HCT116 (cell line): ENCODE measurements at regions not wholly inside any gene's neighbourhood (a gene's known extent, or its start where the extent isn't known, plus 50 kb on each side); places are given as distances from the start of the nearest gene placed in this dataset.

Experiments
- ATAC-seq: fragments of 200-7000 bp; cut with Tn5 transposase; 2 replicates; pipeline ENCODE4 v1.9.1; 2020; ENCODE audit warnings: mild to moderate bottlenecking, moderate library complexity
- BruUV-seq: library from RNA; stranded (reverse); fragments of 400-500 nt; replicated peaks from 2 replicates; lab custom pipeline; 2021; lab: Mats Ljungman, UMichigan
- CTCF ChIA-PET: fragments of 300-600 bp; sonication (Branson Sonifier 250); formaldehyde crosslinking; loops from one replicate; lab custom pipeline; 2021; ENCODE audit warnings: antibody characterized with exemption; lab: Charles Lee
- POLR2A ChIA-PET: fragments of 300-600, 350-600 bp; sonication (Branson Sonifier 250); formaldehyde crosslinking; loops from one replicate; lab custom pipeline; 2021; ENCODE audit warnings: antibody characterized with exemption; lab: Charles Lee
- RAD21 ChIA-PET, 2 experiments: fragments of 300-600 bp; sonication (Branson Sonifier 250); formaldehyde crosslinking; loops; one replicate each; lab custom pipeline; 2023; ENCODE audit warnings: low total read pairs in 2 of 2; ENCODE audit not compliant: uncharacterized antibody in 2 of 2, unreplicated experiment in 2 of 2, low non-redundant PET in 1 of 2; lab: Charles Lee
- DNase-seq: peaks from one replicate; pipeline ENCODE4 v3.0.0-alpha.2; 2010; ENCODE audit warnings: low read depth, low spot score
- H2AFZ ChIP-seq: fragments of 200-600 bp; shearing (Covaris generic), sonication (generic); 2 replicates; pipeline ENCODE4 v1.6.1; 2017; ENCODE audit warnings: low read depth, mixed run types, mixed read lengths, antibody characterized with exemption, low read length; ENCODE audit not compliant: poor library complexity, severe bottlenecking
- H3K27ac ChIP-seq: 2 replicates; pipeline ENCODE4 v1.5.1; 2012; ENCODE audit warnings: low read depth, low read length
- H3K27me3 ChIP-seq: fragments of 200-600 bp; sonication (generic); 2 replicates; pipeline ENCODE4 v1.6.1; 2016; ENCODE audit warnings: mixed run types, low read length, mixed read lengths; ENCODE audit not compliant: insufficient read depth
- H3K36me3 ChIP-seq, 2 experiments: fragments of 200-500 bp in 1 of 2; fragments of 200-600 bp in 1 of 2; sonication (Bioruptor generic) in 1 of 2; sonication (generic) in 1 of 2; 2 replicates each; pipeline versions ENCODE4 v1.5.1 to v1.6.1; 2014 to 2016; ENCODE audit warnings: low read length in 2 of 2, inconsistent platforms in 1 of 2, mixed read lengths in 1 of 2, mixed run types in 1 of 2; ENCODE audit not compliant: insufficient read depth in 2 of 2, control insufficient read depth in 1 of 2
- H3K4me1 ChIP-seq, 2 experiments: fragments of 200-600 bp in 1 of 2; sonication (generic) in 1 of 2; 2 replicates each; pipeline versions ENCODE4 v1.5.1 to v1.6.1; 2012 to 2017; ENCODE audit warnings: low read length in 2 of 2, inconsistent platforms in 1 of 2, mild to moderate bottlenecking in 1 of 2, mixed read lengths in 1 of 2, mixed run types in 1 of 2, moderate library complexity in 1 of 2; ENCODE audit not compliant: insufficient read depth in 2 of 2, control insufficient read depth in 1 of 2
- H3K4me2 ChIP-seq: fragments of 200-600 bp; sonication (generic); 2 replicates; pipeline ENCODE4 v1.6.1; 2017; ENCODE audit warnings: mixed run types, low read length, mixed read lengths
- H3K4me3 ChIP-seq, 2 experiments: fragments of 200-600 bp in 1 of 2; sonication (generic) in 1 of 2; replicated peaks in 1 of 2; 2 replicates each; pipeline ENCODE4 v1.5.1; 2011 to 2016; ENCODE audit warnings: low read length in 2 of 2, control low read depth in 1 of 2, low read depth in 1 of 2, mild to moderate bottlenecking in 1 of 2, mixed read lengths in 1 of 2, mixed run types in 1 of 2
- H3K79me2 ChIP-seq: fragments of 200-600 bp; sonication (generic); 2 replicates; pipeline ENCODE4 v1.6.1; 2017; ENCODE audit warnings: mild to moderate bottlenecking, mixed run types, low read length, moderate library complexity, mixed read lengths; ENCODE audit not compliant: insufficient read depth
- H3K9ac ChIP-seq: fragments of 200-600 bp; sonication (generic); 2 replicates; pipeline ENCODE4 v1.6.1; 2016; ENCODE audit warnings: low read length, mixed read lengths
- H3K9me2 ChIP-seq: fragments of 200-600 bp; sonication (generic), shearing (Covaris generic); 2 replicates; pipeline ENCODE4 v1.6.1; 2017; ENCODE audit warnings: mixed run types, mild to moderate bottlenecking, moderate library complexity; ENCODE audit not compliant: insufficient read depth
- H3K9me3 ChIP-seq, 2 experiments: fragments of 200-500 bp in 1 of 2; fragments of 200-600 bp in 1 of 2; sonication (Bioruptor generic) in 1 of 2; sonication (generic) in 1 of 2; 2 replicates each; pipeline ENCODE4 v1.6.1; 2014 to 2017; ENCODE audit warnings: low read length in 2 of 2, mixed read lengths in 2 of 2, inconsistent platforms in 1 of 2, low read depth in 1 of 2, mild to moderate bottlenecking in 1 of 2, mixed run types in 1 of 2, moderate library complexity in 1 of 2; ENCODE audit not compliant: control insufficient read depth in 1 of 2, insufficient read depth in 1 of 2
- H4K20me1 ChIP-seq: fragments of 200-600 bp; sonication (generic), shearing (Covaris generic); 2 replicates; pipeline ENCODE4 v1.6.1; 2017; ENCODE audit warnings: mixed run types, mild to moderate bottlenecking, moderate library complexity; ENCODE audit not compliant: insufficient read depth
- ATF3 ChIP-seq: IDR thresholded peaks from 2 replicates; pipeline ENCODE4 v1.6.1; 2012
- CBX3 ChIP-seq: IDR thresholded peaks from 2 replicates; pipeline ENCODE4 v1.6.1; 2012; ENCODE audit warnings: low read depth
- CTCF ChIP-seq, 3 experiments: fragments of 200-600 bp in 1 of 3; sonication (generic) in 1 of 3; IDR thresholded peaks in 2 of 3; conservative IDR thresholded peaks in 1 of 3; 2 replicates each; pipeline ENCODE4 v1.5.1; 2012 to 2017; ENCODE audit warnings: low read depth in 2 of 3, low read length in 2 of 3, antibody characterized with exemption in 1 of 3, borderline replicate concordance in 1 of 3, control low read depth in 1 of 3, mild to moderate bottlenecking in 1 of 3, mixed read lengths in 1 of 3, mixed run types in 1 of 3, moderate library complexity in 1 of 3; ENCODE audit not compliant: insufficient read depth in 1 of 3
- EGR1 ChIP-seq: IDR thresholded peaks from 2 replicates; pipeline ENCODE4 v1.6.1; 2012; ENCODE audit warnings: low read depth
- ELF1 ChIP-seq: IDR thresholded peaks from 2 replicates; pipeline ENCODE4 v1.6.1; 2012; ENCODE audit warnings: low read depth, borderline replicate concordance
- EZH2 ChIP-seq: fragments of 200-600 bp; sonication (generic); IDR thresholded peaks from 2 replicates; pipeline ENCODE4 v1.6.1; 2017; ENCODE audit warnings: antibody characterized with exemption, mixed run types
- EZH2phosphoT487 ChIP-seq: fragments of 200-600 bp; IDR thresholded peaks from 2 replicates; pipeline ENCODE4 v1.6.1; 2018; ENCODE audit warnings: antibody characterized with exemption, borderline replicate concordance
- FOSL1 ChIP-seq: IDR thresholded peaks from 2 replicates; pipeline ENCODE4 v1.6.1; 2012; ENCODE audit warnings: low read depth
- JUND ChIP-seq: IDR thresholded peaks from 2 replicates; pipeline ENCODE4 v1.6.1; 2012
- MAX ChIP-seq: IDR thresholded peaks from 2 replicates; pipeline ENCODE4 v1.6.1; 2012
- POLR2A ChIP-seq: IDR thresholded peaks from 2 replicates; pipeline ENCODE4 v1.7.0; 2011; ENCODE audit warnings: borderline replicate concordance; ENCODE audit not compliant: insufficient read depth, insufficient read length; ENCODE audit errors: extremely low read depth
- POLR2AphosphoS5 ChIP-seq: IDR thresholded peaks from 2 replicates; pipeline ENCODE4 v1.6.1; 2011; ENCODE audit warnings: mild to moderate bottlenecking, low read depth, low read length, moderate library complexity
- REST ChIP-seq: IDR thresholded peaks from 2 replicates; pipeline ENCODE4 v1.6.1; 2012; ENCODE audit warnings: low read depth
- SP1 ChIP-seq: IDR thresholded peaks from 2 replicates; pipeline ENCODE4 v1.6.1; 2012; ENCODE audit warnings: low read depth
- SRF ChIP-seq: IDR thresholded peaks from 2 replicates; pipeline ENCODE4 v1.6.1; 2012; ENCODE audit warnings: low read depth
- YY1 ChIP-seq: IDR thresholded peaks from 2 replicates; pipeline ENCODE4 v1.6.1; 2011; ENCODE audit warnings: low read length, low read depth, moderate library complexity, mild to moderate bottlenecking; ENCODE audit not compliant: insufficient replicate concordance; ENCODE audit errors: extremely low read depth
- ZBTB33 ChIP-seq: IDR thresholded peaks from 2 replicates; pipeline ENCODE4 v1.6.1; 2011; ENCODE audit warnings: mild to moderate bottlenecking, low read length, moderate library complexity; ENCODE audit not compliant: insufficient replicate concordance; ENCODE audit errors: extremely low read depth
- ZFX ChIP-seq: fragments of 450-650 bp; IDR thresholded peaks from 2 replicates; pipeline ENCODE4 v1.6.1; 2017
- ZNF274 ChIP-seq: fragments of 200-500 bp; sonication (Bioruptor generic); IDR thresholded peaks from 2 replicates; pipeline ENCODE4 v1.6.1; 2014; ENCODE audit warnings: mild to moderate bottlenecking, low read depth, low read length, inconsistent platforms
- intact Hi-C: fragments of 100-400 bp; cut with micrococcal nuclease; formaldehyde crosslinking; loops from 2 replicates; pipeline ENCODE4 v1.10.0; 2022

GRCh38 chr1:238776126-238776525, 610.2 kb upstream of the CHRM3 start (continued):
- TF ChIP-seq ZBTB33, result no peak
- no peak for TF ChIP-seq ATF3
- no peak for TF ChIP-seq SP1
- TF ChIP-seq EGR1, result no peak
- TF ChIP-seq JUND, result no peak

GRCh38 chr1:238772322-238772721, 614.0 kb upstream of the CHRM3 start:
- no peak overlapping the region for H3K4me3 ChIP-seq
- H3K27me3 ChIP-seq, result no peaks in the 10 kb centered on the region
- BruUV-seq, result no TSS peak
- peaks cover 17 to 26% of the 10 kb centered on the region in 2 experiments; a peak in 2 of 4 replicates for H3K9me3 ChIP-seq
- ATAC-seq (no peak), DNase-seq (no peak)
- ChIA-PET CTCF (no interaction called here), POLR2A (no interaction called here), RAD21 (no interaction called here)
- H3K27ac ChIP-seq, result no peak overlapping the region
- H2AFZ ChIP-seq, result no peak overlapping the region
- no peak overlapping the region for H3K9ac ChIP-seq
- intact Hi-C loops, result no loop called here
- H3K4me1 ChIP-seq, result no peaks in the 10 kb centered on the region
- H3K79me2 ChIP-seq, result no peaks in the 10 kb centered on the region
- no peaks in the 10 kb centered on the region for H3K9me2 ChIP-seq
- no peaks in the 10 kb centered on the region for H3K36me3 ChIP-seq
- TF ChIP-seq SP1 (no peak), EZH2 (no peak), POLR2A (no peak), CBX3 (no peak), CTCF (IDR thresholded peaks at IDR 0.05 in 2 of 3, conservative IDR thresholded peaks at IDR 0.05 in 1 of 3; ENCODE audit: borderline replicate concordance in 1 of 3, insufficient read depth in 1 of 3, low read depth in 2 of 3, low read length in 2 of 3) (no peak), REST (no peak), EGR1 (no peak), FOSL1 (no peak), ZFX (no peak), SRF (no peak), YY1 (no peak), JUND (no peak), POLR2AphosphoS5 (no peak), ELF1 (no peak), EZH2phosphoT487 (no peak), MAX (no peak), ZNF274 (no peak)
- no peaks in the 10 kb centered on the region for H4K20me1 ChIP-seq
- H3K4me2 ChIP-seq, result no peak overlapping the region
